ENCODE measurements at regions not wholly inside any gene's neighbourhood (a gene's known extent, or its start where the extent isn't known, plus 50 kb on each side); places are given as distances from the start of the nearest gene placed in this dataset.
"Not testable (repeated sequence)": the region's sequence is repeated elsewhere in the genome, so short reads cannot be mapped to it uniquely, and the experiment has no call there.

DNA sequence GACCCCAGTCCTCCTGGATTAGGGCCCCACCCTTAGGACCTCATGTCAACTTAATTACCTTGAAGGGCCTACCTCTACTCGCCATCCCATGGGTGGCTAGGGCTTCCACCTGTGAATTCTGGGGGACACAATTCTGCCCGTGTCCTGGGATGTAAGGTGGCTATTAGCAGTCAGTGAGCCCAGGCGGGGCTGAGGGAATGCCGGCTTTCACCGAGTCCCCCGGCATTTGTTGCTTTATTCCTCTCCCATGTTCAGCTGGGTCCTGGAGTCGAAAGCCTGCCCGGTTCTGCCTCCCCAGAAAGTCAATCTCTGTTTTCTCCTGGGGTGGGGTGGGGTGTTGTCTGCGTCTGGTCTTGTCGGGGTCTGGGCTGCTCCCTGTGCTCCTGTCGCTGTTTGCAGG is 125.6 kb downstream of the GLRX3 start:
- no peak for DNase-seq

DNA sequence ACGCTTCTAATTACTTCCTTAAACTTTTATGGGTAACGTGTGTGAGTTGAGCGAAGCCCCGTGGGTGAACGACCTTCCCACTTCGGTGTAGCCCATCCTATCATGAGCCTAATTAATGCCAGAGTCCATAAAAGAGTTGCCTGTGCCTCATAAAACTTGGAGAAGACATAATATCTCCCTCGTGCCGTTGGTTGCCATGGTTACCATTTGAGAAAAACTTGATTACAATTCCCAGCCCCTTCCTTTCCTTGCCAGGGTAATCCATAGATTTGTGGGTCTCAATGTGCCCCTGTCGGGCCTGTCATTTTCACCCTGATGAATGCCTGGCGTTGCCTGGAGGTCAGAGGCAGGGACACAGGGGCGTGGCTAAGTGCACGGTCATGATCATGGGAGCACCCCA is 127.1 kb downstream of the GLRX3 start:
- DNase-seq = no peak

DNA sequence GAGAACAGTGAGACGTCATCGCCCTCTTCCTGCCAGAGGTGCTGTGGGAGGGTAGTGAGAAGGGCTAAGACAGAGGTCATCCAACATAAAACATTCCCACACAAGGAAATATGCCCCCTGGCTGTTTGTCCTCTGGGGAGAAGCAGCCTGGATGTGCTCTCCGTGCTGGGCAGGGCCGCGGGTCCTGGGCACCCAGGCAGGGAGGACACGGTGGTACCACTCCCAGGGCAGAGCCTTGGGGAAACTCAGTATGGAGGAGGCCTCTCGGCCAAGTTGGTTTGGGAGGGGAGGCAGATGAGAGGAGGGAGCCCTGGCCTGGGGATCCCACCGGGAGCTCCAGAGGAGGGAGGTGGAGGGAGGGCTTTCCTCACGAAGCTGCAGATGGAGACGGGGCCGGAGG is 129.4 kb downstream of the GLRX3 start:
- DNase-seq = no peak

GRCh38 chr10:130282492-130283218 is 146.5 kb downstream of the GLRX3 start:
- no peak for DNase-seq

- DNase-seq = no peak
These were observed 147.0 kb downstream of the GLRX3 start for GRCh38 chr10:130283219-130283545.

- DNase-seq = not testable (repeated sequence)
These were observed 159.6 kb downstream of the GLRX3 start for GRCh38 chr10:130295761-130296160.

GRCh38 chr10:130300608-130301020 is 164.4 kb downstream of the GLRX3 start:
- DNase-seq = peak; percentile 75

DNA sequence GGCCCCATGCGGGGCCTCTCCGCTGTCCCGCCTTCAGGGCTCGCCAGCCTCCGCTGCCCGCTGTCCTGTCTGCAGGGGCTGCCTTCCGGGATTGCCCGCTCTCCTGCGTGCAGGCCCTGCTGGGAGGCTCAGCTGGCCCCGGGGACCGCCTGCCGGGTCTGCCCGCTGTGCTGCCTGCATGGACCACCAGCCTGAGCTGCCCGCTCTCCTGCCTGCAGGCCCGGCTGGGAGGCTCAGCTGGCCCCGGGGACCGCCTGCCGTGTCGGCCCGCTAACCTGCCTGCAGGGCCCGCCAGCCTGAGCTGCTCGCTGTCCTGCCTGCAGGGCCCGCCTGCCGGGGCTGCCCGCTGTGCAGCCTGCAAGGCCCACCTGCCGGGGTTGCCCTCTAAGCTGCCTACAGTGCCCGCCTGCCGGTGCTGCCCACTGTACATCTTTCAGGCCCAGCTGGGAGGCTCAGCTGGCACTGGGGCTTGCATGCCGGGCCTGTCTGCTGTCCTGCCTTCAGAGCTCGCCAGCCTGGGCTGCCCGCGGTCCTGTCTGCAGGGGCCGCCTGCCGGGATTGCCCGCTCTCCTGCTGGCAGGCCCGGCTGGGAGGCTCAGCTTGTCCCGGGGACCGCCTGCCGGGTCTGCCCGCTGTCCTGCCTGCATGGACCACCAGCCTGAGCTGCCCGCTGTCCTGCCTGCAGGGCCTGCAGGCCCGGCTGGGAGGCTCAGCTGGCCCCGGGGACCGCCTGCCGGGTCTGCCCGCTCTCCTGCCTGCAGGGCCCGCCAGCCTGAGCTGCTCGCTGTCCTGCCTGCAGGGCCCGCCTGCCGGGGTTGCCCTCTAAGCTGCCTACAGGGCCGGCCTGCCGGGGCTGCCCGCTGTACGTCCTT is 165.1 kb downstream of the GLRX3 start:
- peak; percentile 85 for DNase-seq

DNA sequence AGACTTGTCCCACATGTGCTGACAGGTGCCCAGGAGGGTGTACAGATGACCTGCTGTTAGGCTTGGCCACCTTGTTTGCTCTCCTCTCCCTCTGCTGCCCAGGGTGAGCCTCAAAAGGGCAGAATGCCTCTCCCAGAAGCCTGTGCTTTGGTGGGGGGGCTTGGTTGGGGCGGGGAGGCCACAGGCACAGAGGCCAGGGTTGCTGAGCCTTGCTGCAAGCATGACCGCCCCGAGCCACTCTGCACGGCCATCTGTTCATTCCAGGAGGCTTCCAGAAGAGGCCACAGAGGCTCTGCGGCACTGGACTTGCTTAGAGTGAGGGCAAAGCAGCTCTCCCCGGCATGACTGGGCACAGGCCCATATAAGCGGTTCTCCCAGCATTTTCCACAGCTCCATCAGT is 190.8 kb downstream of the GLRX3 start:
- DNase-seq = no peak

DNA sequence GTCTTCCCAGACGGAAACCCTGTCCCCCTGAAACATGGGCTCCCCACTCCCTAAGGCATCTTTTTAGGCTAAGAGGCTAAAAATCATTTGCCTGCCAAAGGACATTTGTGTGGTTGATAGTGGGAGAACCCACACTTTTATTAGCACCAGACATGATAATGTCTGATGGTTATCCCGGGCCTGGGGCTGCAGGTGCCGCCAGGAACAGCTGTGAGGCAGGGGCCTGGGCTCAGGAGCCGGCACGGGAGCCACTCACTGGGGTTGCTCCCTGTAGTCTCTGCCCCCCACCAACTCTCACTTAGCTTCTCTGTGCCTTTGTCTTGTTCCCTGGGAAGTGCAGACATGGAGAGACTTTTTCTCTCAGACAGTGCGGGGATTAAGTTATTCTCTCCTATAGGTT is 193.6 kb downstream of the GLRX3 start:
- no peak for DNase-seq

DNA sequence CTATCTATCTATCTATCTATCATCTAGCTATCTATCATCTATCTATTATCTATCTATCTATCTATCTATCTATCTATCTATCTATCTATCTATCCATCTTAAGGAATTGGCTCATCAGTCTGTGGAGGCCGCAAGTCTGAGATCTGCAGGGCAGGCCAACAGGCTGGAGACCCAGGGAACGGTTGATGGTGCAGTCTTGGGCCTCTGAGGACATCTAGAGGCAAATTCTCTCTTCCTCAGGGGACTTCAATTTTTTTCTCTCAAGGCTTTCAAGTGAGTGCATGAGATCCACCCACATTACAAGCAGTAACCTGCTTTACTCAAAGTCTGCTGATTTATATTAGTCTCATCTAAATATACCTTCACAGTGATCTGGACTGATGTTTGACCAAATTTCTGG is 197.0 kb downstream of the GLRX3 start:
- no peak for DNase-seq

- no peak for DNase-seq
These were observed 199.1 kb downstream of the GLRX3 start for GRCh38 chr10:130335336-130335735.

- no peak for DNase-seq
These were observed 200.6 kb downstream of the GLRX3 start for GRCh38 chr10:130336617-130337304.

- no peak for DNase-seq
These were observed 201.1 kb downstream of the GLRX3 start for GRCh38 chr10:130337305-130337640.

DNA sequence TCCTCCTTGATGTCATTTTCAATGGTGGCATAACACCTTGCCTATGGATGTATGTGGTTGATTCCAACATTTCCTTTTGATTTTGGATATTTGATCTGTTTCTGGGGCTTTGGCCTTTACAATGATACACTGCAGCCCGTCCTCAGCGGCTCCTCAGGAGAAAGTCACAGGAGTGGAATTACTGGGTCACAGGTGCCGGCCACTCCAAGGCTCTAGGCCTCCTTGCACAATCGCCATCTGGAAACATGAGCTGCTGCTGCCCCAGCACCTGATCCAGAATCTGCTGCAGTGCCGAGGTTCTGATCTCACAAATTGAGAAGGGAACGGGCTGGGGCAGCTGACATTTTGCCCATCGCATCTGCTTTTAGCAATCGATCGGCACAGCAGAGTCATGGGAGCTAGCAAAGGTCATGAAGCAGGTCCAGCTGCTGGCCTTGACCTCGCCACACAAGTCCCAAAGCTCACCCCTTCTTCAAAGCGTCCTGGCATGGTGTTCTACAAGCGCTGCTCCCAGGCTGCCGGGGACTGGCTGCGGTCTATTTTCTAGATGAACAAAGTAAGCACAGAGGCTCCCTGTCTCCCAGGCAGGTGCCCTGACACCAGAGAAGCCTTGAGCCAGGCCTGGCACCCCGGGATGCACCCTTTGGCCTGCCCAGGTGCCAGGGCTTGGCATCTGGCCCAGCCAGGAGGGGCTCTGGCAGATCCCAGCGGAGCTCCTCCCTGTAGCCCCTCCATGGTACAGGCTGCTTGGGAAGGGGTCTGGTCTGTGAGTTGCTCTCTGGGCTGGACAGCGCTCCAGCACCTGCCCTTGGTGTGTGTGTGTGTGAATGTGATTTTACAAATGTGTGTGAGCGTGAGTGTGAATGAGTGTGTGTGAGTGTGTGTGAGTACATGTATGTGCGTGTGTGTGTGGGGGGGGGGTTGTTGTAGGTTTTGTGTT is 201.8 kb downstream of the GLRX3 start:
- DNase-seq = no peak

DNA sequence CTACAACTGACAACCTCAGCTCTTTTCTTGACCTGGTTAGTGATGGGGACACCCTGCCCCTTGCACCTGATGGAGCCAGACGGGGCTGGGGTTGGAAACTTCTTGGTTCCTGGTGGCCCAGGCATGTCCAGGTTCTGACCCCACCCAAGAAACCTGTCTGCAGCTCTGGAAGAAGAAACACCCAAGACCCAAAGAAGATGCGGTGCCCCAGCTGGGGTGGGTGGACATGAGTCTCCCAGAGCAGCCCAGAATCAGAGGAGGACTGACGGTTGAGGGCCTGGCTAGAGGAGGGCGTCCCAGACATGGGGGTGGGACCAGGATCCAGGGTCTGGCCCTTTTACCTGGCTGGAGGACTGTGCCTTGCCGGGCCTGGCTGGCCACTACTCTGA is 202.4 kb downstream of the GLRX3 start:
- no peak for DNase-seq

GRCh38 chr10:130339091-130339490 is 202.9 kb downstream of the GLRX3 start:
- DNase-seq = no peak

- no peak for DNase-seq
These were observed 203.7 kb downstream of the GLRX3 start for GRCh38 chr10:130339911-130340310.

GRCh38 chr10:130340816-130341215 is 204.6 kb downstream of the GLRX3 start:
- no peak for DNase-seq

GRCh38 chr10:130341356-130341755 is 205.2 kb downstream of the GLRX3 start:
- no peak for DNase-seq

DNA sequence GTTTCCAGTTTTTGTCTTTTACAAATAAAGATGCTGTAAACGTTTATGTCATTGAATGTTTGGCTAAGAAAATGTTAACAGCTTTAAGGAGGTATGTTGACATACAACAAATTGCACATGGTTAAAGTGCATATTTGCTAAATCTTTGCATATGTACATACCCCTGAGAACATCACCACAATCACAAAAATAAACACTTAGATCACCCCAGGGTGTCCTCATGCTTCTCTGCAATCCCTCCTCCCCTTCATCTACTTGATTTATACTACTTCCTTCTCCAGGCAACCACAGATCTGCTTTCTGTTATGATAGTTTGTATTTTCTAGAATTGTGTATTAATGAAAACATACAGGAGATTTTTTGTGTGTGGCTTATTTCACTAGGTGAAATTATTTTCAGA is 209.5 kb downstream of the GLRX3 start:
- no peak for DNase-seq

DNA sequence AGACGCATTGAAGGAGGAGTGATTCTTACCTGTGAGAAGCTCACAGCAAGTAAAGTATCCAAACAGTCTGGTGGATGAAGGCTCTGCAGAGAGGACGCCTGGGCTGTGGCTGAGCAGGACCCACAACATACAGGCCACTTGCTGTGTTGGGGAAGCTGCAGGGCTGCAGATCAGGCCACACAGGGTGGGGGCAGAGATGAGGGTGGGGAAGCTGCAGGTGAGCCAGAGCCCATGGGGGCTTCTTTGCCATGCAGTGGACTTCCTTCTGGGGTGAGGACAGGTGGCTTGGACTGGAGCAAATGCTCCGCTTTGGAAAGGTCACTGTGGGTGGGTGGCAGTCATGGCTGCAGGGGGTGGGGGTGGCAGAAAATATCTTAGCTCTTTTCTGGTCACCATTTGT is 214.8 kb downstream of the GLRX3 start:
- DNase-seq = no peak
